Activated B cell treated with CpG ODN at 0.5 μM for 24 hours (primary cell): ENCODE measurements at regions not wholly inside any gene's neighbourhood (a gene's known extent, or its start where the extent isn't known, plus 50 kb on each side); places are given as distances from the start of the nearest gene placed in this dataset.

ENCODE experiments used
- ATAC-seq: fragments of 200-7000 bp; cut with Tn5 transposase; one replicate; pipeline ENCODE4 v1.10.0; 2021; ENCODE audit warnings: low read depth, mild to moderate bottlenecking, moderate library complexity
- CTCF ChIA-PET: fragments of 350-600 bp; sonication (Branson Sonifier 250); formaldehyde crosslinking; loops from one replicate; lab custom pipeline; 2021; ENCODE audit warnings: antibody characterized with exemption; lab: Charles Lee
- POLR2A ChIA-PET: fragments of 350-600 bp; sonication (Branson Sonifier 250); formaldehyde crosslinking; loops from one replicate; lab custom pipeline; 2021; ENCODE audit warnings: antibody characterized with exemption; lab: Charles Lee
- DNase-seq: peaks from one replicate; pipeline ENCODE4 v3.0.0; 2022
- H3K27ac Mint-ChIP-seq: one replicate; pipeline ENCODE4 v1.8.0; 2020; ENCODE audit warnings: mixed read lengths
- H3K27me3 Mint-ChIP-seq: one replicate; pipeline ENCODE4 v1.8.0; 2021; ENCODE audit warnings: mixed read lengths
- H3K36me3 Mint-ChIP-seq: one replicate; pipeline ENCODE4 v1.8.0; 2021; ENCODE audit warnings: low read depth, mixed read lengths
- H3K4me1 Mint-ChIP-seq: one replicate; pipeline ENCODE4 v1.8.0; 2021; ENCODE audit warnings: mixed read lengths
- H3K4me3 Mint-ChIP-seq: one replicate; pipeline ENCODE4 v1.8.0; 2020; ENCODE audit warnings: mild to moderate bottlenecking, mixed read lengths
- H3K9me3 Mint-ChIP-seq: one replicate; pipeline ENCODE4 v1.8.0; 2020; ENCODE audit warnings: mixed read lengths
- intact Hi-C: fragments of 100-400 bp; cut with micrococcal nuclease; formaldehyde crosslinking; loops from one replicate; pipeline ENCODE4 v1.15.1; 2024
- TF ChIP-seq, protein P1 (sequence below): fragments of 200-600 bp; IDR thresholded peaks from one replicate; pipeline ENCODE4 v1.8.0; 2022; ENCODE audit warnings: antibody characterized with exemption, mild to moderate bottlenecking

DNA sequence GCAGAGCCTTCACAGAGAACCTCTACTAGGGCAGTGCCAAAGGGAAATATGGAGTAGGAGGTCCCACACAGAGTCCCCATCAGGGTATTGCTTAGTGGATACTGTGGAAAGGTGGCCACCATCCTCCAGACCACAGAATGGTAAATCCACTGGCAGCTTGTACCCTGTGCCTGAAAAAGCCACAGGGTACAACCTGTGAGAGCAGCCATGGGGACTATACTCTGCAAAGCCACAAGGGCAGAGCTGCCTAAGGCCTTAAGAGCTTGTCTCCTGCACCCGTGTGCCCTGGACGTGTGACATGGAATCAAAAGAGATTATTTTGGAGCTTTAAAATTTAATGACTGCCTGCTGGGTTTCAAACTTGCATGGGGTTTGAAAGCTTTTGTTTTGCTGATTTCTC lies 118.0 kb upstream of the SEC14L1 start:
- POLR2A ChIA-PET: no interaction called here
- no peak for ATAC-seq
- H3K36me3 Mint-ChIP-seq: no peaks in the 10 kb centered on the region

DNA sequence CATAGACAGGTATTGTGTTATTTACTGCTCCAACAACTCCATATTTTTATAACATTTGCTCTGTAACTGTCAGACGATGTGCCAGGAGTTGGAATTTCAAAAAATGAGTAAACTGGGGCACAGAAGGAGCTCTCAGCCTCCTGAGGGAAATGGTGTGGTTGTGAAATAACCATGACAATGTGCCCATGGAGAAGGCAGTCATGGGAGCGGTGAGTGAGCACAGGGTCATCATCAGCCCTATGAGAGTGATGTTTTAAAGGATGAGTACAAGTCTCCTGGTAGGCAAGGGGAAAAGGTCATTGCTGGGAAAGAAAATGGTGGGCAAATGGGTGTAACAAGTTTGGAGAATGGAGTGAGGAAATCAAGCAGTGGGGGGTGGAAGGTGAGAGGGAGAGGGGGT lies 115.0 kb upstream of the SEC14L1 start:
- H3K36me3 Mint-ChIP-seq: no peaks in the 10 kb centered on the region
- no peak for DNase-seq
- ChIA-PET POLR2A (no interaction called here), CTCF (no interaction called here)
- peaks cover 16% of the 10 kb centered on the region for H3K9me3 Mint-ChIP-seq
- no peaks in the 10 kb centered on the region for H3K4me1 Mint-ChIP-seq
- TF ChIP-seq, protein P1, sequence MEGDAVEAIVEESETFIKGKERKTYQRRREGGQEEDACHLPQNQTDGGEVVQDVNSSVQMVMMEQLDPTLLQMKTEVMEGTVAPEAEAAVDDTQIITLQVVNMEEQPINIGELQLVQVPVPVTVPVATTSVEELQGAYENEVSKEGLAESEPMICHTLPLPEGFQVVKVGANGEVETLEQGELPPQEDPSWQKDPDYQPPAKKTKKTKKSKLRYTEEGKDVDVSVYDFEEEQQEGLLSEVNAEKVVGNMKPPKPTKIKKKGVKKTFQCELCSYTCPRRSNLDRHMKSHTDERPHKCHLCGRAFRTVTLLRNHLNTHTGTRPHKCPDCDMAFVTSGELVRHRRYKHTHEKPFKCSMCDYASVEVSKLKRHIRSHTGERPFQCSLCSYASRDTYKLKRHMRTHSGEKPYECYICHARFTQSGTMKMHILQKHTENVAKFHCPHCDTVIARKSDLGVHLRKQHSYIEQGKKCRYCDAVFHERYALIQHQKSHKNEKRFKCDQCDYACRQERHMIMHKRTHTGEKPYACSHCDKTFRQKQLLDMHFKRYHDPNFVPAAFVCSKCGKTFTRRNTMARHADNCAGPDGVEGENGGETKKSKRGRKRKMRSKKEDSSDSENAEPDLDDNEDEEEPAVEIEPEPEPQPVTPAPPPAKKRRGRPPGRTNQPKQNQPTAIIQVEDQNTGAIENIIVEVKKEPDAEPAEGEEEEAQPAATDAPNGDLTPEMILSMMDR: no peak
- no peak overlapping the region for H3K27ac Mint-ChIP-seq
- H3K4me3 Mint-ChIP-seq: no peak overlapping the region
- no peak for ATAC-seq
- intact Hi-C loops: no loop called here
- H3K27me3 Mint-ChIP-seq: no peaks in the 10 kb centered on the region

More for the DNA sequence above, 118.0 kb upstream of the SEC14L1 start:
- no peak for DNase-seq
- intact Hi-C loops: no loop called here
- CTCF ChIA-PET: interaction anchor here (1.5 kb wide), 2 partner anchors 33 to 155 kb away, joined by 3 to 4 read pairs; partner anchors contain the start of gene MGAT5B
- Mint-ChIP-seq H3K4me3 (no peak overlapping the region), H3K27ac (no peak overlapping the region), H3K27me3 (no peaks in the 10 kb centered on the region), H3K4me1 (no peaks in the 10 kb centered on the region), H3K9me3 (peaks cover 10% of the 10 kb centered on the region)
- TF ChIP-seq, protein P1: no peak

DNA sequence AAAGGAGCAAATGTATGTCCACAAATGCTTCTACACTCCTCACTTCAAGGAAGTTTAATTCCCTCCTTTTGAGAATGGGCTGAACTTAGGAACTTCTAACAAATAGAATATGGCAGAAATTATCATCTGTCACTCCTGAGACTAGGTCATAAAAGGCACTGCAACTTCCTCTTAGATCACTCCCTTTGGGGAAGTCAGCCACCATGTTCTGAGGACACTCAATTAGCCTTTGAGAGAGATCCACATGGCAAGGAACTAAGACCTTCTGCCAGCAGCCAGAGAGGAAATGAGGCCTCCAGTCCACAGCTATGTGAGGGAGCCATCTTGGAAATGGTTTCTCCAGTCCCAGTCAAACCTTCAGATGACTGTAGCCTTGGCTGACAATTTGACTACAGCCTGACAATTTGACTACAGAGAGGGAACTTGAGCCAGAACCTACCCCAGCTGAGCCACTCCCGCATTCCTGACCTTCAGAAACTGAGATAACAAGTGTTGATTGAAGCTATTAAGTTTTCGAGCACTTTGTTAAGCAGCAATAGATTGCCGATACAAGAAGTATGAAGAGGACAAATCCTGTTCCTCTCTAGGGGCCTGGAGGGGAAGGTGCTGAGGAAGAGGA lies 113.4 kb upstream of the SEC14L1 start:
- Mint-ChIP-seq H3K4me1 (no peaks in the 10 kb centered on the region), H3K27ac (no peak overlapping the region), H3K4me3 (no peak overlapping the region), H3K36me3 (peaks cover 2% of the 10 kb centered on the region), H3K27me3 (peaks cover 2% of the 10 kb centered on the region), H3K9me3 (peaks cover 16% of the 10 kb centered on the region)
- ChIA-PET CTCF (no interaction called here), POLR2A (no interaction called here)
- no peak for ATAC-seq
- no peak for DNase-seq
- intact Hi-C loops: no loop called here
- TF ChIP-seq, protein P1: no peak

DNA sequence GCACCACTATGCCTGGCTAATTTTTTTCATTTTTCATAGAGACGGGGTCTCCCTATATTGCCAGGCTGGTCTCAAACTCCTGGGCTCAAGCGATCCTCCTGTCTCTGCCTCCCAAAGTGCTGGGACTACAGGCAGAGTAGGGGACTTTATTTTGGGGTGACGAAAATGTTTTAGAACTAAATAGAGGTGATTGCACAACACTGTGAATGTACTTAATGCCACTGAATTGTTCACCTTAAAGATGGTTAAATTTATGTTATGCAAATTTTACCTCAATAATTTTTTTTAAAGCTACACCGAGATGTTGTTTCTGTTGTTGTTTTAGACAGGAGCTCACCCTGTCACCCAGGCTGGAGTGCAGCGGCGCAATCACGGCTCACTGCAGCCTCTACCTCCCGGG lies 111.9 kb upstream of the SEC14L1 start:
- peaks cover 2% of the 10 kb centered on the region for H3K36me3 Mint-ChIP-seq
- TF ChIP-seq, protein P1: no peak
- ATAC-seq: no peak
- H3K4me3 Mint-ChIP-seq: no peak overlapping the region
- ChIA-PET POLR2A (no interaction called here), CTCF (no interaction called here)
- H3K4me1 Mint-ChIP-seq: no peaks in the 10 kb centered on the region
- H3K27me3 Mint-ChIP-seq: peaks cover 2% of the 10 kb centered on the region
- peaks cover 16% of the 10 kb centered on the region for H3K9me3 Mint-ChIP-seq
- intact Hi-C loops: no loop called here
- no peak overlapping the region for H3K27ac Mint-ChIP-seq
- DNase-seq: no peak

DNA sequence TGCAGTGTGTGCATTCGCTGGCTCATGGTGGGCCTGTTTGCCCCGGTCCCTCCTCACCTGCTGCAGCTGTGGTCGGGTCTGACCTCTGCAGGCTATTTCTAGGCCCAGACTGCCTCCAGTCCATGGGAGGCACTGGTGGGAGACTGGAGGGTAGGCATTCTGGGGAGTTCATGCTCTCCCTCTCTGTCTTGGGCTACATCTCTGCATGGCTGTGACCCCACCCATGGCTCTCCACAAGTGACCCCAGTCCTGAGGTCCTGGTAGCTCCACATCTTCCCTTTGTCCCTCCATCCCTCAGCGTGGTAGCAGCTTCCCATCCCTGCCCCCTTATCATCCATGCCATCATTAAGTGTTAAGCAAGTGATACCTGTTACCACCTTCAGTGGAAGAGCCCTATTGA lies 107.8 kb upstream of the SEC14L1 start:
- H3K27ac Mint-ChIP-seq: no peak overlapping the region
- CTCF ChIA-PET: no interaction called here

More for the DNA sequence above, 107.8 kb upstream of the SEC14L1 start:
- Mint-ChIP-seq H3K27me3 (peaks cover 17% of the 10 kb centered on the region), H3K9me3 (peaks cover 10% of the 10 kb centered on the region), H3K36me3 (peaks cover 2% of the 10 kb centered on the region), H3K4me3 (no peak overlapping the region), H3K4me1 (peaks cover 14% of the 10 kb centered on the region)
- POLR2A ChIA-PET: no interaction called here
- ATAC-seq: no peak
- no peak for DNase-seq
- intact Hi-C loops: no loop called here
- TF ChIP-seq, protein P1: no peak
